ENCODE measurements at regions not wholly inside any gene's neighbourhood (a gene's known extent, or its start where the extent isn't known, plus 50 kb on each side); places are given as distances from the start of the nearest gene placed in this dataset.

- TF ChIP-seq CTCF (IDR thresholded peaks at IDR 0.05) (no peak), POLR2A (IDR thresholded peaks at IDR 0.05) (no peak)
These were observed 416.2 kb upstream of the ID2 start for GRCh38 chr2:8265476-8266226.
